HL-60/S4 treated with retinoic acid at 250 ng/mL for 4 days and 3 days (cell line): ENCODE measurements at regions not wholly inside any gene's neighbourhood (a gene's known extent, or its start where the extent isn't known, plus 50 kb on each side); places are given as distances from the start of the nearest gene placed in this dataset.

ENCODE experiments used
- in situ Hi-C: fragments of 300-500 bp; cut with MboI; formaldehyde crosslinking; loops from 2 replicates; pipeline ENCODE4 v1.7.0; 2022; ENCODE audit warnings: low sequenced_read_pairs

DNA sequence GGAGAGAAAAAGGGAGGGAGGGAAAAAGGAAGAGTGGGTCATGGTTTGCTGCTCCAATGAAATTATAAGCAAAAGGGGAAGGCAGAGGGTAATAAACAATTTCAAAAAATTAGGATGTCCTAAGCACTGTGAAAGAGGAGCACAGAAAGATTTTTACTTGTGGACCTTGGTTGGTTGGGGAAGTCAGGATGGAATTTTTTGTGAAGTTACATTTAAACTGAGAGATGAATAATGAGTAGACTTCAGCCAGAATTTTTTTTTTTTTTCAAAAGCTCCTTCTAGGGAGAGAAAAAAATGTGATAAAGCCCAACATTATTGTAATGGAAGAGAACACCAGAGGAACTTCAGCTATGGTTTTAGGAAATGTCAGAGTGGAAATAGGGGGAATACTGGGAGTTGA lies 515.9 kb upstream of the PAPPA start:
- in situ Hi-C loops, result no loop called here

DNA sequence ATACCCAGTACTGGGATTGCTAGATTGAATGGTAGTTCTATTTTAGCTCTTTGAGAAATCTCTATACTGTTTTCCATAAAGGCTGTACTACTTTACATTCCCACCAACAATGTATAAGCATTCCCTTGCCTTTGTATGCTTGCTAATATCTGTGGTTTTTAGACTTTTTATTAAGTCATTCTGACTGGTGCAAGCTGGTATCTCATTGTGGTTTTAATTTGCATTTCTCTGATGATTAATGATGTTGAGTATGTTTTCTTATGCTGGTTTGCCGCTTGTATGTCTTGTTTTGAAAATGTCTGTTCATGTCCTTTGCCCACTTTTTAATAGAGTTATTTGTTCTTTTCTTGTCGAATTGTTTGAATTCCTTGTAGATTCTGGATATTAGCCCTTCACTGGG lies 512.7 kb upstream of the PAPPA start:
- in situ Hi-C loops, result no loop called here

DNA sequence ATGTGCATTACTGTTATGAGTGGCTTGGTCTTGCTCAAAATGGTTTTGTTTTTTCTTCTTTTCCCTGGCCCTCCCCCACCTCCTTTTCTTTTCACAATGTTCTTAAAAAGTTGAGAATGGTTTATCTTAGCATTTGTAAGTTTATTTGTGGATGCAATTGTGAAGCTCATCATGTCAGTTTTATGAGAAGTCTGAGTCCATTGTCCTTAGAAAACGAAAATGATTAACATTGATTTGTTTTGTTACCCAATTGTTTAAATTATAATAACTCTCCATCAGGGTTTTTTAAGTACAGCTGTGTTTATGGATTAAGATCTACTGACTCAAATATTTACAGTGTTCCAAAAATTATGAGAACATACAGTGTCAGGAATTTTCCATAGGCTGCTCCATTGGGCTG lies 511.3 kb upstream of the PAPPA start:
- in situ Hi-C loops, result no loop called here

DNA sequence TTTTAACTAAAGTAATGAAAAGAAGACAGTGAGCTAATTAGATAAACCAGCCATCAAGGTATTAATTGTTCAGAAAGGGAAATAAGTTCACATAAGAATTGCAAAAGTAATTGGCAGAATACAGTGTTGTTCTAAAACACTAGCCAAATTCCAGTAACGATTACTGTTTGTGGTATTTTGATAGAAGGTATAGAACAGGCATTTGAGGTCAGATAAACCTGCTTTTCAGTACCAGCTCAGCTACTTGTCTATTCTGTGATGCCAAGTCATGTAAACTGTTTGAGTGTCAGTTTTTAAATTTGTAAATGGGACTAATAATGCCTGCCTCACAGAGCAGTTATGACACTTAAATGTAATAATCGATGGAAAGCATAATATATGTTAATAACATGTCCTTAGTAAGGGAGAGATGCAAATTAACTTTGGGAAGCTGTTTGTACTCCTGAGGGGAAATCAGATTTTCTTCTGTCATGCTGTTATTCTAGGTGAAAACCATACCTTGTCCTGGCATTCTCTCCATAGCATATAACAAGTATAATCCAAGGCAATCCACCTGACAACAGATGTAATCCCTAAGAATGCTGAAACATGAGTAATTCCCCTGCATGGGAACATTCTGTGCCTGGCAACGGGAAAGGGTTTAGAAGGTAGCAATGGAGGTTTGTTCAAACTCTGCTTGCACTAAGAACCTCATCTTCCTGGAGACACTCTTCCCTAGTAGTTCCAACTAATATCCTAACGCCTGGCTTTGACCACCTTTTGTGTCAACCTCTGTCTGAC lies 509.5 kb upstream of the PAPPA start:
- in situ Hi-C loops, result no loop called here

DNA sequence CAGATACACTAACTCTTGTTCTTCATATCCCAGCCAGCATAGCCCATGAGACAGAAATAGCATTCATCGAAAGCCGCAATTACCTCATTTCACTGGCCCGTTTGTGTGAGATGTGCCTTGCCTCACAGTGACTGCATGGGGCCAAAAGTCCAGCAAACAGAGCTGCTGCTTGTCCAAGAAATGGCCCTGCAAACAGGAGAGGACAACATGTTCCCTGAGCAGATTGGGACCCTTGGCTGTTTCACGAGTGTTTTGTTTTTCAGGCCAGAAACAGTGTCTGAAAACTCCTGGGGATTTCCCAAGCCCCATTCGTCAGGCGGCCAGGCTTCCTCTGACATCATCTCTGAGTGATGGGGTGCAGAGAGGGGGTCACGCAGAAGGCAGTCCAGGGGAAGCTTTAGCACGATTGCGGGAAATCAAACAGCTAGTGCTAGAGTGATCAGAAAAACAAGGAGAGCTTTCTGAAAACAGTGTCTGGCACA lies 503.6 kb upstream of the PAPPA start:
- in situ Hi-C loops, result no loop called here

- in situ Hi-C loops, result no loop called here
Observed at GRCh38 chr9:115650768-115651167, 502.8 kb upstream of the PAPPA start.

- in situ Hi-C loops, result no loop called here
Observed at GRCh38 chr9:115651461-115651860, 502.1 kb upstream of the PAPPA start.

GRCh38 chr9:115653171-115653606 lies 500.4 kb upstream of the PAPPA start:
- in situ Hi-C loops, result no loop called here

GRCh38 chr9:115657695-115658094 lies 495.9 kb upstream of the PAPPA start:
- in situ Hi-C loops, result no loop called here

GRCh38 chr9:115665519-115665918 lies 488.1 kb upstream of the PAPPA start:
- in situ Hi-C loops, result no loop called here

DNA sequence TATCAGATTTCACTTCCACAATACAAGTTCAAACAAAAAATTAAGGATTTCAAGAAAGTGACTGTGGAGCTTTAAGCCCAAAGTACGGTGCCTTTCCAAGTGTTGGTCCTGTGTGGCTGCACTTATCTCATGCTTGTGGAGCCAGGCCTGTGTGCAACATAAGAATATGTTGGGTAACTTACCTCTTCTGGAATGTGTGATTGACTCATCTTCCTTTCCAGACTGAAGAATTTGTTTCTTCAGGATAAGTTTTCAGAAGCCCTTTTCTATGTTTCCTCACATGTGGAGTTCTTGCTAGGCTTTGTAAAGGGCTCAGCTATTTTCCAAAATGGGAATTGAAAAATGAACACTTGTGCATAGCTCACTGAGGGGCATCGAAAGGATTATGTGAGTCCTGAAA lies 485.1 kb upstream of the PAPPA start:
- in situ Hi-C loops, result no loop called here

DNA sequence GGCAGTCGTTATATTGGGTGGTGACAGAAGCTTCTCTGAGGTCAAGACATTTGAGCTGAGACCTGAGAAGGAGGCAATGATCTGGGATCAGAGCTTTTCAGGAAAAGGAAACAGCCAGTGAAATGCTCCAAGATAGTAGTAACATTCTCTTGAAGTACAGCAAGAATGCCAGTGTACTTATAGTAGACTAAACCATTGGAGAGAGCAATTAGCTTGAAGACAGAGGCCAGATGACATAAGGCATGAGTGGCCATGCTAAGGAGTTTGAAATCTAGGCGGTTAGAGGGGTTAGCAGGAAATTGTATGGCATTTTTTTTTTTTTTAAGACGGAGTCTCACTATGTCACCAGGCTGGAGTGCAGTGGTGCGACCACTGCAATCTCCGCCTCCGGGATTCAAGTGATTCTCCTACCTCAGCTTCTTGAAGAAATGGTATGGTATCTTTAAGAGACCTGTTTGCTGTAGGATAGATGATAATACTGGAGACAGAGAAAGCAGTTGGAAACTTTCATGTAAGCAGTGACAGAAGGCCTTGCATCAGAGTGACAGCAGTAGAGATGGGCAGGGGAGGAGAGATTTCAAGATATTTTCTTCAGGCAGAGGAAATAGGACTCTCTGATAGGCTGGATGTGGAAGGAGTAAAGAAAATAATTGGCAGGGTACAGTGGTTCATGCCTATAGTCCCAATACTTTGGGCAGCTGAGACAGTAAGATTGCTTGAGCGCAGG lies 482.2 kb upstream of the PAPPA start:
- in situ Hi-C loops, result no loop called here

DNA sequence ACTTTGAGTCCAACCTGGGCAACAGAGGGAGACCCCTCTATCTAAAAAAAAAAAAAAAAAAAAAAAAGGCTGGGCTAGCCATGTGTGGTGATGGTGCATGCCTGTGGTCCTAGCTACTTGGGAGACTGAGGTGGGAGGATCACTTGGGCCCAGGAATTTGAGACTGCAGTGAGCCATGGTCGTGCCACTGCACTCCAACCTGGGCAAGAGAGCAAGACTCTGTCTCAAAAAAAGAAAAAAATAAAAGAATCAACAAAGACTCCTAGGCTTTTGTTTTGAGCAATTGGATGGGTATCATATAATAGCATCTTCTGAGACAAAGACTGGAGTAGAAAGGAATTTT lies 481.7 kb upstream of the PAPPA start:
- in situ Hi-C loops, result no loop called here

DNA sequence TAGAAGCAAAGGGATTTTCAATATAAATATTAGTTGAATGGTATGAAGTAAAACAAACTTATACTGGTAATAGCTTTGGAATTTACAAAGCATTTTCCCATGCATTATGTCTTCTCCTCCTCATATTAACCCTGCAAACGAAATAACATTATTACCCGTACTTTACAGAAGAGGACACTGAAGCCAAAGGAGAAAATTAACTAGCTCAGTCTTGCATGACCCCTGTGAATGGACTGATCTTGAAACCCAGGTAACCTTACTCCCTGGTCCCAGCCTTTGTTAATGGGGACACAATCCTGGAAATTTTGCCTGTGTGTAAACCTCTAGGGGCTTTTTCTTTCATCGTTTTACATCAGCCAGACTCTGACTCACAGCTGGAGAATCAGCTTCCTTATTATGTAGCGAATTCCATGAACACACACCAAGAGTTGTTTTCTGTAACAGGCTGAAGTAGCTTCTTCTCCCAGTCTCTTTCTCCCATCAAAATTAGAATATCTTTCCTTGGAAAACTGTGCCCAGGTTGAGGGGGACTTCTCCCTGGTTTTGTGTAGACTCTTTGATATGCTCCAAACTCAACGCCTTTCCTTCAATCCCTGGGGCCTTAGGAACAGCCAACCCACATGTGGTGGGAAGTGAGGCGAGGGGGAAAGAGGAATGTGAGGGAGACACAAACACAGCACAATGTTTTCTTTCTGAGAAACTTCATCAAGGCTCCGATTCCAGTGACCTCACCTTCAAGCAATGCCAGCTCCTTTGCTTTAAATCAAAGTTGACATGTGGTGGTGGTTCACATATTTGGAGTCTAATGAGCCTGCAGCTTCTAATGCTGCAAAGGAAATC lies 480.9 kb upstream of the PAPPA start:
- in situ Hi-C loops, result no loop called here

GRCh38 chr9:115673599-115673998 lies 480.0 kb upstream of the PAPPA start:
- in situ Hi-C loops, result no loop called here

- in situ Hi-C loops, result no loop called here
Observed at GRCh38 chr9:115674091-115674490, 479.5 kb upstream of the PAPPA start.

DNA sequence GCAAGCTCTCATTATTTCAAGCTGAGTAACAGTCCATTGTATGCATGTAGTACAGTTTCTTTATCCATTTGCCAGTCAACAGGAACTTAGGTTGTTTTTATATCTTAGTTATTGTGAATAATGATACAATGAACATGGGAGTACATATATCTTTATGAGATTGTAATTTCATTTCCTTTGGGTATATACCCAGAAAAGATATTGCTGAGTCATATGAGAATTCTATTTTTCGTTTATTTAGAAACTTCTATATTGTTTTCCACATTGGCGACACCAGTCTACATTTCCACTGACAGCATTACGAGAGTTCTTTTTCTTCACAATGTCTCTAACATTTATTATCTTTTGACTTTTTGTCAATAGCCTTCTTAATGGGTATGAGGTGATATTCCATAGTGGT lies 477.8 kb upstream of the PAPPA start:
- in situ Hi-C loops, result no loop called here

GRCh38 chr9:115680231-115680630 lies 473.4 kb upstream of the PAPPA start:
- in situ Hi-C loops, result no loop called here

- in situ Hi-C loops, result no loop called here
Observed at GRCh38 chr9:115681585-115681984, 472.0 kb upstream of the PAPPA start.

DNA sequence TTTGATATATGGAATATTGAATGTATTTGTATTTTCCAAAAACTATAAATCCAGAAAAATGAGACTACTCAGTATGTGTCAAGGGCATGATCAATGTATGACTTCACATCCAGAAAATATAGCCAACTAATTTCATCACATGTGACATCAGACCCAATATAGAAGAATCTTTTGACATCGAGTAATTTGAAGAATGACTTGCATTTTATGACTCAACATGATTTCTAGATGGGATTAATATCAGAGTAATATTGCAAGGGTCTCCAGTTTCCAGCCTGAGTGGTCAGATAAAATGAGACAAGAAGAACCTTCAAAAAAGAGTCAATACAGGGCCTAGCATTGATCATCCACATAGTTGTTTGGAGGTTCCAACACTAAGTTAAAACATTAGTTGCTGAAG lies 467.5 kb upstream of the PAPPA start:
- in situ Hi-C loops, result no loop called here

- in situ Hi-C loops, result no loop called here
Observed at GRCh38 chr9:115687356-115687755, 466.2 kb upstream of the PAPPA start.

DNA sequence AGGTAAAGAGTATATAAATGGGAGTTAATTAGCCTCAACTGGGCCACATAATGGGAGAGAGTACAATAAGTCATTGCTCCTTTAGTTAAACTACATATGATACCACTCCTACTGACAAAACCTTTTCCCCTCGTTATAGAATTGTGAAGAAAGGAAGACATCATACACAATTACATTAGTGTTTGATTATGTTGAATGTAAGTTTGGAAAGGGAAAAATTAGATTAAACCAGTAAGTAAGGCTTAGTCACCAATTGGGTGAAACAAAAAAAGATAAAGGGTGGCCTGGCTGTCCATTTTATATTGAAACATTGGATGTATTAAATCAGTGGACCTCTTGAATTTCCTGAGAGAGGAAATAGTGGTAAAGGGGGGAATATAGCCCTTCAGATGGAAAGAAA lies 464.3 kb upstream of the PAPPA start:
- in situ Hi-C loops, result no loop called here
